Thyroid gland (tissue), 4 donors: ENCODE measurements at regions not wholly inside any gene's neighbourhood (a gene's known extent, or its start where the extent isn't known, plus 50 kb on each side); places are given as distances from the start of the nearest gene placed in this dataset.

Experiments
- DNase-seq, 2 donors: peaks; one replicate each; pipeline ENCODE4 v3.0.0-alpha.2; 2019
- H3K27ac ChIP-seq, 3 donors: fragments of 200-600 bp; sonication (generic); 1 replicate in 2 of 3; 2 replicates in 1 of 3; pipeline ENCODE4 v1.5.1; 2016 to 2019; ENCODE audit warnings: mild to moderate bottlenecking in 1 of 3, moderate library complexity in 1 of 3
- H3K27me3 ChIP-seq: fragments of 200-600 bp; sonication (generic); one replicate; pipeline ENCODE4 v1.5.1; 2019
- H3K36me3 ChIP-seq, 2 donors: fragments of 200-600 bp; sonication (generic); one replicate each; pipeline ENCODE4 v1.5.1; 2016 to 2019
- H3K4me1 ChIP-seq, 2 donors: fragments of 200-600 bp; sonication (generic); one replicate each; pipeline ENCODE4 v1.5.1; 2017 to 2019
- H3K4me3 ChIP-seq, 3 donors: fragments of 200-600 bp; sonication (generic); replicated peaks in 1 of 3; 1 replicate in 2 of 3; 2 replicates in 1 of 3; pipeline ENCODE4 v1.5.1; 2016; ENCODE audit warnings: mild to moderate bottlenecking in 1 of 3
- H3K9me3 ChIP-seq: fragments of 200-600 bp; sonication (generic); one replicate; pipeline ENCODE4 v1.5.1; 2017
- POLR2A ChIP-seq, 2 donors: fragments of 450-650 bp; IDR thresholded peaks; one replicate each; pipeline ENCODE4 v1.6.1; 2017; ENCODE audit warnings: antibody characterized with exemption in 2 of 2, mild to moderate bottlenecking in 2 of 2, moderate library complexity in 1 of 2
- WGBS, 2 donors: methylation state at CpG; one replicate each; pipeline ENCODE4 v1.1.5; 2017; 5-methylcytosine and 5-hydroxymethylcytosine counted together
- intact Hi-C: fragments of 100-400 bp; cut with DNase I; formaldehyde crosslinking; loops from one replicate; pipeline ENCODE4 v1.15.1; 2023
- TF ChIP-seq, protein P1 (sequence below), 6 experiments: fragments of 200-600 bp in 3 of 6; fragments of 450-650 bp in 3 of 6; sonication (generic) in 3 of 6; IDR thresholded peaks; one replicate each; pipeline ENCODE4 v1.5.1; 2016 to 2019; ENCODE audit warnings: antibody characterized with exemption in 6 of 6, mild to moderate bottlenecking in 2 of 6, inconsistent platforms in 1 of 6, moderate library complexity in 1 of 6

DNA sequence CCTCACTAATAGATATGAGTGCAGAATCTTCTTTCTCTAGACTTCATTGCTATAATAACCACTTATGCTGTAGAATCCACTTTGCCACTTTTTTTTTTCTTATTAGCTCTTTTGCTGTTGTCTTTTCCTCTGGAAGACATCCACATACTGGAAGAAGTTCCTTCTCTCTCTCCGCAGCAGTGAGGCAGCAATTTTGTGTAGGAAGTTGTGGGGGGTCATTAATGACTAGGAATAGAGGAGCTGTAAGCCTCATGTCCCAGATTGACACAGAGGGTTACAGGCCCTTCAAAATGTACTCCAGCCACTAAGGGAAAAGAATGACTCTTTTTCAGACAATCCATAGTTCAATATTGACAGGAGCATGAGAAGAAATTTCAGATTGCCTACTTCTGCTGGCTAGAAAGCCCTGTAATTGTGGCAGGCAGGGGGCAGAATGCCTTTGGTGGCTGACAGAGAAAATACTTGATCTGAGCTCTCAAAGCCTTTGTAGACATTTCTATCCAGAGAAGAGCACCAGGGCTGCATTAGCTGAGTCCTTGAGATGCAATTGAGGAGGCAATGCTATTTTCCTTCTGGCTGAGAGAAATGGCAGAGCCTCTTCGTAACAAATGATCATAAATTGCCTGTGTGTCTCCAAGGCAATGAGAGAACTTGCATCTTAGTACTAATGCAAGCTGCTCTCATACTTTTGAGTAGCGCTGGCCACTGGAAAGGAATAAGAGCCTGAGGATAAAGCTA lies 856.2 kb downstream of the STIM2 start:
- DNase-seq: no peak
- Histone ChIP-seq H3K36me3 (no peaks in the 10 kb centered on the region), H3K27ac (no peak overlapping the region), H3K4me1 (no peaks in the 10 kb centered on the region), H3K9me3 (no peaks in the 10 kb centered on the region), H3K27me3 (no peaks in the 10 kb centered on the region), H3K4me3 (no peak overlapping the region)
- intact Hi-C loops: no loop called here
- no peak for TF ChIP-seq POLR2A (IDR thresholded peaks at IDR 0.05)
- TF ChIP-seq, protein P1, sequence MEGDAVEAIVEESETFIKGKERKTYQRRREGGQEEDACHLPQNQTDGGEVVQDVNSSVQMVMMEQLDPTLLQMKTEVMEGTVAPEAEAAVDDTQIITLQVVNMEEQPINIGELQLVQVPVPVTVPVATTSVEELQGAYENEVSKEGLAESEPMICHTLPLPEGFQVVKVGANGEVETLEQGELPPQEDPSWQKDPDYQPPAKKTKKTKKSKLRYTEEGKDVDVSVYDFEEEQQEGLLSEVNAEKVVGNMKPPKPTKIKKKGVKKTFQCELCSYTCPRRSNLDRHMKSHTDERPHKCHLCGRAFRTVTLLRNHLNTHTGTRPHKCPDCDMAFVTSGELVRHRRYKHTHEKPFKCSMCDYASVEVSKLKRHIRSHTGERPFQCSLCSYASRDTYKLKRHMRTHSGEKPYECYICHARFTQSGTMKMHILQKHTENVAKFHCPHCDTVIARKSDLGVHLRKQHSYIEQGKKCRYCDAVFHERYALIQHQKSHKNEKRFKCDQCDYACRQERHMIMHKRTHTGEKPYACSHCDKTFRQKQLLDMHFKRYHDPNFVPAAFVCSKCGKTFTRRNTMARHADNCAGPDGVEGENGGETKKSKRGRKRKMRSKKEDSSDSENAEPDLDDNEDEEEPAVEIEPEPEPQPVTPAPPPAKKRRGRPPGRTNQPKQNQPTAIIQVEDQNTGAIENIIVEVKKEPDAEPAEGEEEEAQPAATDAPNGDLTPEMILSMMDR (IDR thresholded peaks at IDR 0.05): no peak
- 38 to 43% methylated on average over 3 of the region's 3 CpGs for WGBS, 2 donors

DNA sequence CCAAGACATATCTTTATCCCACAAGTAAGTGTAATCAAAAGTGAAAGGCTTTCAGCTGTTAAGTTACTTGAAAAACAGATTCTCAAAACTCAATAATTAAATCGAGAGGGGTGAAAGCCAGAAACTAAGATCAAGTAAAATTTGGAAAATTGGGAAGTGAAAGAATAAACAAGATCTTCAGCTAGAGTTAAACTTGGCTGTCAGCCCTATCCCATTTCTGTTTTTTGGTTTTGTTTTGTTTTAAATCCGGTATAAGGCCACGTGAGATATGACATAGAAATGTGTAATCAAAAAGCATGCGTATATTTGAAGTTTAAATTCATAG lies 856.8 kb downstream of the STIM2 start:
- no peaks in the 10 kb centered on the region for H3K27me3 ChIP-seq
- no peaks in the 10 kb centered on the region for H3K4me1 ChIP-seq
- TF ChIP-seq POLR2A (IDR thresholded peaks at IDR 0.05): no peak
- TF ChIP-seq, protein P1 (IDR thresholded peaks at IDR 0.05): no peak
- no peaks in the 10 kb centered on the region for H3K36me3 ChIP-seq
- no peaks in the 10 kb centered on the region for H3K9me3 ChIP-seq
- DNase-seq: no peak
- WGBS, 2 donors: 65 to 73% methylated on average over 4 of the region's 4 CpGs
- intact Hi-C loops: no loop called here
- no peak overlapping the region for H3K4me3 ChIP-seq
- H3K27ac ChIP-seq: no peak overlapping the region

DNA sequence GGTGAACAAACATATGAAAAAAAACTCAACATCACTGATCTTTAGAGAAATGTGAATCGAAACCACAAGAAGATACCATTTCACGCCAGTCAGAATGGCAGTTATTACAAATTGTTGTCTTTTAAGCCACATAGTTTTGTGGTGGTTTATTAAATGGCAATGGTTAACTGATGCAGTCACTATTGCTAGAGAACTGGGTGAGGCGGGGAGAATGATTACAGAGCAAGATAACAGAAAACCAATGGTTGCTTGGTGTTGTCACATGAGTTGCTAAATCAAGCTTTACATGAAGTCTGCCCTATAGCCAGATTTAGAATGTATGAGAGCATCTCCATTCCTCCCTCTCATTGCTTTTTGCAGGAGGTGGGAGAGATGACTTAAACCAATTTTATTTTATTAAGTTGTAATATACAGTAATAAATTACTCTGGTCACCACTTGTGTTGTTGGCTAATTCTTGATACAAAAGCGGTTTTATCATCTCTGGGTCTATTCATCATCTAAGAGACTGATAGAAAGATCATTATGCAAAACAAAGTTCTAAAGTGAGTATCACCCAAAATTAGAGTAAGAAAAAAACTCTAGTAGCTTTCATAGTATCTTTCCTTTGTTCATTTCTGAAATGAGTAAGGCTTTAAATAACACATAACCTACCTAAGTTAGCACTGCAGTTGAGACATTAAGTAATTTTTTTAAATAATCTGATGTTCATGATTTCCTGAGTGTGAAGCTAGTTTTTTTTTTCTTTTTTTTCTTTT lies 859.5 kb downstream of the STIM2 start:
- DNase-seq: no peak
- H3K9me3 ChIP-seq: no peaks in the 10 kb centered on the region
- no peaks in the 10 kb centered on the region for H3K4me1 ChIP-seq
- intact Hi-C loops: no loop called here
- no peaks in the 10 kb centered on the region for H3K27me3 ChIP-seq
- 93 to 95% methylated on average over 4 of the region's 4 CpGs for WGBS, 2 donors
- H3K4me3 ChIP-seq: no peak overlapping the region
- no peaks in the 10 kb centered on the region for H3K36me3 ChIP-seq
- H3K27ac ChIP-seq: no peak overlapping the region
- TF ChIP-seq, protein P1 (IDR thresholded peaks at IDR 0.05): no peak
- TF ChIP-seq POLR2A (IDR thresholded peaks at IDR 0.05): no peak

DNA sequence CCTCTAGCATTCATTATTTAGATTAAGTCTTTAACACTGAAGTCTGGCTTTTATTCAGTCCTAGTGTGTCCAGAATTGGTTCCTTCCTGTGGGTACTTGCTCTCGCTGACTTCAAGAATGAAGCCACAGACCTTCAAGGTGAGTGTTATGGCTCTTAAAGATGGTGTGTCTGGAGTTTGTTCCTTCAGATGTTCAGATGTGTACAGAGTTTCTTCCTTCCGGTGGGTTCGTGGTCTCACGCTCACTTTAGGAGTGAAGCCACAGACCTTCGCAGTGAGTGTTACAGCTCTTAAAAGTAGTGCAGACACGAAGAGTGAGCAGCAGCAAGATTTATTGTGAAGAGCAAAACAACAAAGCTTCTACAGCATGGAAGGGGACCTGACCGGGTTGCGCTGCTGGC lies 860.6 kb downstream of the STIM2 start:
- TF ChIP-seq, protein P1 (IDR thresholded peaks at IDR 0.05): no peak
- TF ChIP-seq POLR2A (IDR thresholded peaks at IDR 0.05): no peak
- no peaks in the 10 kb centered on the region for H3K4me1 ChIP-seq
- no peak overlapping the region for H3K4me3 ChIP-seq
- no peaks in the 10 kb centered on the region for H3K27me3 ChIP-seq
- whole genome bisulfite sequencing, 2 donors: 93 to 94% methylated on average over 8 of the region's 8 CpGs
- no peaks in the 10 kb centered on the region for H3K9me3 ChIP-seq
- DNase-seq: no peak
- no peak overlapping the region for H3K27ac ChIP-seq
- no peaks in the 10 kb centered on the region for H3K36me3 ChIP-seq
- intact Hi-C loops: no loop called here

DNA sequence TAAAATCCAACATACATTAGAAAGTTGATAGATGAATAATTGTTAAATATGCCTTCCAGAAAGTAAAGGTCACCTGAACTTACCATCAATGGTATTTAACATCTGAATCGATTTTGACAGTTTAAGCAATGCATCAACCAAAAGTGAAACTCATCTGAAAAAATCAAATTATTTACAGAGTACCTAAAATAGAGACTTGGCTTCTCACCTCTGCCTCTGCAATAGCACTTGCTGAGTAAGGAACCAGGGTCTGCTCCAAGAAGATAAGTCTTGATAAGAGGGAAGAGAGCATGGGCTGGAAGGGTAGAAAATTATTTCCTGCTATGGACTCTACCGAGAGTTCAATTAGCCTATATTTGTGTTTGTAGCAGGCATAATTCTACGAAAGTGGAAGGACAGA lies 868.3 kb downstream of the STIM2 start:
- 77 to 92% methylated on average over 3 of the region's 3 CpGs for WGBS, 2 donors
- TF ChIP-seq, protein P1 (IDR thresholded peaks at IDR 0.05): no peak
- TF ChIP-seq POLR2A (IDR thresholded peaks at IDR 0.05): no peak
- no peaks in the 10 kb centered on the region for H3K4me1 ChIP-seq
- H3K4me3 ChIP-seq: no peak overlapping the region
- no peak overlapping the region for H3K27ac ChIP-seq
- no peak for DNase-seq
- intact Hi-C loops: no loop called here
- no peaks in the 10 kb centered on the region for H3K9me3 ChIP-seq
- H3K36me3 ChIP-seq: no peaks in the 10 kb centered on the region
- no peaks in the 10 kb centered on the region for H3K27me3 ChIP-seq
